Endothelial cell of umbilical vein (primary cell): ENCODE measurements at regions not wholly inside any gene's neighbourhood (a gene's known extent, or its start where the extent isn't known, plus 50 kb on each side); places are given as distances from the start of the nearest gene placed in this dataset.

Experiments
- BruUV-seq: library from RNA; stranded (reverse); fragments of 400-500 nt; replicated peaks from 2 replicates; lab custom pipeline; 2021; lab: Mats Ljungman, UMichigan
- CTCF ChIA-PET: fragments of 300-600, 350-600 bp; sonication (Branson Sonifier 250); formaldehyde crosslinking; loops from one replicate; lab custom pipeline; 2021; ENCODE audit warnings: antibody characterized with exemption, inconsistent platforms; lab: Charles Lee
- POLR2A ChIA-PET: fragments of 300-600, 350-600 bp; sonication (Branson Sonifier 250); formaldehyde crosslinking; loops from one replicate; lab custom pipeline; 2021; ENCODE audit warnings: antibody characterized with exemption, inconsistent platforms; lab: Charles Lee
- DNase-seq: peaks from one replicate; pipeline ENCODE4 v3.0.0-alpha.2; 2011; ENCODE audit warnings: low read depth, low spot score
- FAIRE-seq: peaks from 2 replicates; lab custom pipeline; 2011; peaks lifted over from hg19 to GRCh38; lab: Jason Lieb, UNC
- H2AFZ ChIP-seq: 2 replicates; pipeline ENCODE4 v1.6.0; 2012; ENCODE audit warnings: low read depth, low read length, control low read depth, inconsistent platforms
- H3K27ac ChIP-seq: 2 replicates; pipeline ENCODE4 v1.5.1; 2011; ENCODE audit warnings: low read depth, mild to moderate bottlenecking, control low read depth, low read length, moderate library complexity; ENCODE audit not compliant: insufficient read depth
- H3K27me3 ChIP-seq, 2 experiments: 2 replicates each; pipeline versions ENCODE4 v1.6.0 to v1.6.1; 2011; ENCODE audit warnings: low read length in 2 of 2, mixed read lengths in 1 of 2; ENCODE audit not compliant: control insufficient read depth in 2 of 2, insufficient read depth in 2 of 2
- H3K36me3 ChIP-seq, 2 experiments: 2 replicates in 1 of 2; 3 replicates in 1 of 2; pipeline ENCODE4 v1.5.1; 2011; ENCODE audit warnings: low read length in 2 of 2, mild to moderate bottlenecking in 1 of 2, moderate library complexity in 1 of 2; ENCODE audit not compliant: control insufficient read depth in 2 of 2, insufficient read depth in 2 of 2; ENCODE audit errors: extremely low read depth in 1 of 2
- H3K4me1 ChIP-seq: 3 replicates; pipeline ENCODE4 v1.5.1; 2011; ENCODE audit warnings: mild to moderate bottlenecking, low read length; ENCODE audit not compliant: control insufficient read depth, insufficient read depth; ENCODE audit errors: extremely low read depth
- H3K4me2 ChIP-seq: 2 replicates; pipeline ENCODE4 v1.6.1; 2011; ENCODE audit warnings: low read length, control low read depth, mixed read lengths; ENCODE audit not compliant: insufficient read depth
- H3K4me3 ChIP-seq, 3 experiments: fragments of 200-600 bp in 1 of 3; sonication (generic), shearing (Covaris generic) in 1 of 3; replicated peaks in 1 of 3; 2 replicates each; pipeline ENCODE4 v1.5.1; 2011 to 2016; ENCODE audit warnings: control low read depth in 3 of 3, low read length in 3 of 3, mild to moderate bottlenecking in 2 of 3, inconsistent platforms in 1 of 3, low read depth in 1 of 3, moderate library complexity in 1 of 3; ENCODE audit not compliant: insufficient read depth in 1 of 3
- H3K79me2 ChIP-seq: 2 replicates; pipeline ENCODE4 v1.6.0; 2012; ENCODE audit warnings: low read length, inconsistent platforms; ENCODE audit not compliant: control insufficient read depth, insufficient read depth
- H3K9ac ChIP-seq: replicated peaks from 2 replicates; pipeline ENCODE3; 2011; ENCODE audit warnings: low read length, control low read depth; ENCODE audit not compliant: insufficient read depth; ENCODE audit errors: extremely low read depth
- H3K9me1 ChIP-seq: replicated peaks from 3 replicates; pipeline ENCODE4 v1.6.0; 2011; ENCODE audit warnings: mild to moderate bottlenecking, low read length; ENCODE audit not compliant: control insufficient read depth, insufficient read depth; ENCODE audit errors: extremely low read depth
- H3K9me3 ChIP-seq: replicated peaks from 2 replicates; pipeline ENCODE4 v1.5.1; 2012; ENCODE audit warnings: low read length, inconsistent platforms; ENCODE audit not compliant: control insufficient read depth, insufficient read depth
- H4K20me1 ChIP-seq: replicated peaks from 2 replicates; pipeline ENCODE3; 2011; ENCODE audit warnings: mild to moderate bottlenecking, low read length; ENCODE audit not compliant: control insufficient read depth, insufficient read depth; ENCODE audit errors: extremely low read depth
- EZH2 ChIP-seq: IDR thresholded peaks from 2 replicates; pipeline ENCODE4 v1.6.1; 2012; ENCODE audit warnings: borderline replicate concordance, low read depth, mild to moderate bottlenecking, moderate library complexity, low read length, inconsistent platforms; ENCODE audit not compliant: severe bottlenecking
- FOS ChIP-seq: IDR thresholded peaks from 2 replicates; pipeline ENCODE4 v1.6.1; 2011; ENCODE audit warnings: mild to moderate bottlenecking, low read length, moderate library complexity, borderline replicate concordance; ENCODE audit not compliant: insufficient read depth
- GATA2 ChIP-seq: IDR thresholded peaks from 2 replicates; pipeline ENCODE4 v1.7.0; 2011; ENCODE audit warnings: low read depth, mild to moderate bottlenecking, moderate library complexity, mixed read lengths, low read length; ENCODE audit not compliant: insufficient read length, insufficient read depth
- JUN ChIP-seq: IDR thresholded peaks from 2 replicates; pipeline ENCODE4 v1.6.1; 2011; ENCODE audit warnings: borderline replicate concordance, low read depth; ENCODE audit not compliant: insufficient read length, insufficient read depth
- MYC ChIP-seq: IDR thresholded peaks from one replicate; pipeline ENCODE4 v1.6.1; 2011; ENCODE audit warnings: mild to moderate bottlenecking, low read depth, low read length
- POLR2A ChIP-seq: IDR thresholded peaks from 2 replicates; pipeline ENCODE4 v1.6.1; 2012; ENCODE audit warnings: low read depth, mild to moderate bottlenecking, control low read depth, low read length
- POLR2AphosphoS5 ChIP-seq: IDR thresholded peaks from 2 replicates; pipeline ENCODE4 v1.6.1; 2012; ENCODE audit warnings: low read depth, mild to moderate bottlenecking, control low read depth, low read length, moderate library complexity; ENCODE audit not compliant: insufficient read depth
- dilution Hi-C: fragments of 300-500 bp; cut with MboI; formaldehyde crosslinking; loops from one replicate; pipeline ENCODE4 v1.15.0; 2019; ENCODE audit warnings: low sequenced_read_pairs; ENCODE audit not compliant: extremely low pct_ligation_motif_present
- intact Hi-C: fragments of 100-400 bp; cut with micrococcal nuclease; formaldehyde crosslinking; loops from one replicate; pipeline ENCODE4 v1.10.0; 2022
- TF ChIP-seq, protein P1 (sequence below): IDR thresholded peaks from 2 replicates; pipeline ENCODE4 v1.6.1; 2011; ENCODE audit not compliant: insufficient read depth, insufficient read length
- TF ChIP-seq, protein P2 (sequence below), 2 donors: IDR thresholded peaks; 1 replicate in 1 of 2; 2 replicates in 1 of 2; pipeline ENCODE4 v1.5.1; 2011; ENCODE audit warnings: low read length in 2 of 2, mild to moderate bottlenecking in 2 of 2, moderate library complexity in 2 of 2, control low read depth in 1 of 2, inconsistent platforms in 1 of 2, low read depth in 1 of 2; ENCODE audit not compliant: insufficient read depth in 1 of 2; ENCODE audit errors: extremely low read depth in 1 of 2

DNA sequence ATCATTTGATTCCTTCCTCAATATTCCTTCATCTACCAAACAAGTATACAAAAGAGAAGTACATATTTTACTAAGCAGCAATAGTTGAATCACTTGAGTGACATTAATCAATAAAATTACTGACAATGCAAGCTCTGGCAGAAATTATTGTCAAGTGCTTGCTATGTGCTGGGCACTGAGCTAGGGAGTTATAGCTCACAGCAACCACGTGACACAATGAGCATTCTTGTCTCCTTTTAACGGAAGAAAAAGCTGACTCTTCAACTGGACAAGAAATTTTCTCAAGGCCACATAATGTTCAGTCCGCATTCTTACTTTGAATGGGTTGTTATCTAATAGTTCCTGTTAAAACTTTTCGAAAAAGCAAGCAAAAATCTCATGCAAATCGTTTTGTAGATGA is 500.1 kb downstream of the PYDC2 start:
- Histone ChIP-seq H3K27ac (no peak overlapping the region), H4K20me1 (no peaks in the 10 kb centered on the region), H3K36me3 (no peaks in the 10 kb centered on the region), H3K27me3 (no peaks in the 10 kb centered on the region), H3K79me2 (no peaks in the 10 kb centered on the region), H3K4me2 (no peak overlapping the region), H2AFZ (no peak overlapping the region), H3K9me3 (no peaks in the 10 kb centered on the region), H3K4me3 (no peak overlapping the region), H3K4me1 (peaks cover 10% of the 10 kb centered on the region), H3K9ac (no peak overlapping the region), H3K9me1 (no peaks in the 10 kb centered on the region)
- intact Hi-C loops (no loop called here), dilution Hi-C loops (no loop called here)
- TF ChIP-seq, protein P1, sequence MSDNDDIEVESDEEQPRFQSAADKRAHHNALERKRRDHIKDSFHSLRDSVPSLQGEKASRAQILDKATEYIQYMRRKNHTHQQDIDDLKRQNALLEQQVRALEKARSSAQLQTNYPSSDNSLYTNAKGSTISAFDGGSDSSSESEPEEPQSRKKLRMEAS, result no peak
- TF ChIP-seq MYC, result no peak
- ChIA-PET CTCF (interaction anchor here (1.5 kb wide), 1 partner anchor 462 kb away, joined by 4 read pairs; no protein-coding TSS in a partner anchor), POLR2A (no interaction called here)
- FAIRE-seq, result no peak
- BruUV-seq, result no TSS peak
- no peak for DNase-seq

DNA sequence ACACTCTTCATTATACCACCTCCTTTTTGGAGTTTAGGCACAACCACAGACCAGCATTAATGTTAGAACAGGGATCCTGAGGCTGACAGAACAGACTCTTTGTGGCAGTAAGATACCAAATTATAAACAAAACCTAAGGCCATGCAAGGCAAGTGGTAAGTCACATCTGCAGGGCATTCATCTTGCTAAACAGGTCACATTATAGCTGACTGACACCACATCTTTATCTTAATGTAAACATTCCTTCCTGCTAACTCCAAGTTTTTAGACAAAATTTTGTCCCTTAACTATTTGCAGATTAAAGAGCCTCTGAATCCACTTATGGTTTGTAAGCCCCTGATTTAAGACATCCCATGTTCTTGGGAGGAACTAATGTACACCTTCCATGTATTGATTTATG is 500.6 kb downstream of the PYDC2 start:
- no peaks in the 10 kb centered on the region for H3K27me3 ChIP-seq
- H3K79me2 ChIP-seq, result no peaks in the 10 kb centered on the region
- no peak for DNase-seq
- no peak overlapping the region for H3K4me3 ChIP-seq
- H3K9ac ChIP-seq, result no peak overlapping the region
- FAIRE-seq, result no peak
- POLR2A ChIA-PET, result no interaction called here
- no peaks in the 10 kb centered on the region for H4K20me1 ChIP-seq
- H3K36me3 ChIP-seq, result no peaks in the 10 kb centered on the region
- dilution Hi-C loops, result no loop called here
- H3K4me1 ChIP-seq, result peaks cover 15% of the 10 kb centered on the region
- CTCF ChIA-PET, result no interaction called here
- no TSS peak for BruUV-seq
- no peak overlapping the region for H3K4me2 ChIP-seq
- TF ChIP-seq MYC (no peak), EZH2 (no peak), JUN (no peak), POLR2AphosphoS5 (no peak), POLR2A (no peak), FOS (no peak), GATA2 (no peak)
- TF ChIP-seq, protein P1, result no peak
- TF ChIP-seq, protein P2, sequence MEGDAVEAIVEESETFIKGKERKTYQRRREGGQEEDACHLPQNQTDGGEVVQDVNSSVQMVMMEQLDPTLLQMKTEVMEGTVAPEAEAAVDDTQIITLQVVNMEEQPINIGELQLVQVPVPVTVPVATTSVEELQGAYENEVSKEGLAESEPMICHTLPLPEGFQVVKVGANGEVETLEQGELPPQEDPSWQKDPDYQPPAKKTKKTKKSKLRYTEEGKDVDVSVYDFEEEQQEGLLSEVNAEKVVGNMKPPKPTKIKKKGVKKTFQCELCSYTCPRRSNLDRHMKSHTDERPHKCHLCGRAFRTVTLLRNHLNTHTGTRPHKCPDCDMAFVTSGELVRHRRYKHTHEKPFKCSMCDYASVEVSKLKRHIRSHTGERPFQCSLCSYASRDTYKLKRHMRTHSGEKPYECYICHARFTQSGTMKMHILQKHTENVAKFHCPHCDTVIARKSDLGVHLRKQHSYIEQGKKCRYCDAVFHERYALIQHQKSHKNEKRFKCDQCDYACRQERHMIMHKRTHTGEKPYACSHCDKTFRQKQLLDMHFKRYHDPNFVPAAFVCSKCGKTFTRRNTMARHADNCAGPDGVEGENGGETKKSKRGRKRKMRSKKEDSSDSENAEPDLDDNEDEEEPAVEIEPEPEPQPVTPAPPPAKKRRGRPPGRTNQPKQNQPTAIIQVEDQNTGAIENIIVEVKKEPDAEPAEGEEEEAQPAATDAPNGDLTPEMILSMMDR (IDR thresholded peaks at IDR 0.05; ENCODE audit: extremely low read depth in 1 of 2, insufficient read depth in 1 of 2, low read depth in 1 of 2, low read length in 2 of 2), result no peak
- H3K9me1 ChIP-seq, result no peaks in the 10 kb centered on the region
- H3K9me3 ChIP-seq, result no peaks in the 10 kb centered on the region
- intact Hi-C loops, result no loop called here
- no peak overlapping the region for H2AFZ ChIP-seq
- H3K27ac ChIP-seq, result no peak overlapping the region
